ENCODE measurements at regions not wholly inside any gene's neighbourhood (a gene's known extent, or its start where the extent isn't known, plus 50 kb on each side); places are given as distances from the start of the nearest gene placed in this dataset.

- no peak overlapping the region for H3K27ac Mint-ChIP-seq (ENCODE audit: unreplicated experiment)
- H3K4me3 Mint-ChIP-seq (ENCODE audit: unreplicated experiment) = no peak overlapping the region
- TF ChIP-seq CTCF (IDR thresholded peaks at IDR 0.05) = no peak
- H3K4me1 Mint-ChIP-seq (ENCODE audit: low read depth) = no peaks in the 10 kb centered on the region
- H3K27me3 Mint-ChIP-seq (ENCODE audit: low read depth) = peaks cover 22% of the 10 kb centered on the region
- no peaks in the 10 kb centered on the region for H3K9me3 Mint-ChIP-seq (ENCODE audit: low read depth)
- H3K36me3 Mint-ChIP-seq (ENCODE audit: low read depth) = no peaks in the 10 kb centered on the region
- no peak for DNase-seq (ENCODE audit: low spot score)
Measured at GRCh38 chr21:36539434-36540150, 59.7 kb upstream of the CLDN14 start.

- Mint-ChIP-seq H3K36me3 (ENCODE audit: low read depth) (no peaks in the 10 kb centered on the region), H3K4me1 (ENCODE audit: low read depth) (no peaks in the 10 kb centered on the region), H3K4me3 (ENCODE audit: unreplicated experiment) (no peak overlapping the region), H3K27me3 (ENCODE audit: low read depth) (peaks cover 21% of the 10 kb centered on the region), H3K9me3 (ENCODE audit: low read depth) (no peaks in the 10 kb centered on the region), H3K27ac (ENCODE audit: unreplicated experiment) (no peak overlapping the region)
- no peak for TF ChIP-seq CTCF (IDR thresholded peaks at IDR 0.05)
- no peak for DNase-seq (ENCODE audit: low spot score)
Measured at GRCh38 chr21:36540700-36541099, 60.8 kb upstream of the CLDN14 start.

- no peaks in the 10 kb centered on the region for H3K9me3 Mint-ChIP-seq (ENCODE audit: low read depth)
- peaks cover 4% of the 10 kb centered on the region for H3K4me1 Mint-ChIP-seq (ENCODE audit: low read depth)
- H3K4me3 Mint-ChIP-seq (ENCODE audit: unreplicated experiment) = no peak overlapping the region
- no peak overlapping the region for H3K27ac Mint-ChIP-seq (ENCODE audit: unreplicated experiment)
- peaks cover 21% of the 10 kb centered on the region for H3K27me3 Mint-ChIP-seq (ENCODE audit: low read depth)
- no peak for DNase-seq (ENCODE audit: low spot score)
- no peaks in the 10 kb centered on the region for H3K36me3 Mint-ChIP-seq (ENCODE audit: low read depth)
- no peak for TF ChIP-seq CTCF (IDR thresholded peaks at IDR 0.05)
Measured at GRCh38 chr21:36541721-36542139, 61.8 kb upstream of the CLDN14 start.

GRCh38 chr21:36542312-36543101 lies 62.6 kb upstream of the CLDN14 start:
- no peak for TF ChIP-seq CTCF (IDR thresholded peaks at IDR 0.05)
- Mint-ChIP-seq H3K9me3 (ENCODE audit: low read depth) (no peaks in the 10 kb centered on the region), H3K4me1 (ENCODE audit: low read depth) (peaks cover 4% of the 10 kb centered on the region), H3K27me3 (ENCODE audit: low read depth) (peaks cover 21% of the 10 kb centered on the region), H3K4me3 (ENCODE audit: unreplicated experiment) (no peak overlapping the region), H3K27ac (ENCODE audit: unreplicated experiment) (no peak overlapping the region), H3K36me3 (ENCODE audit: low read depth) (no peaks in the 10 kb centered on the region)
- DNase-seq (ENCODE audit: low spot score) = no peak

GRCh38 chr21:36543924-36544323 lies 64.0 kb upstream of the CLDN14 start:
- Mint-ChIP-seq H3K27ac (ENCODE audit: unreplicated experiment) (no peak overlapping the region), H3K36me3 (ENCODE audit: low read depth) (no peaks in the 10 kb centered on the region), H3K4me1 (ENCODE audit: low read depth) (peaks cover 4% of the 10 kb centered on the region), H3K4me3 (ENCODE audit: unreplicated experiment) (no peak overlapping the region), H3K9me3 (ENCODE audit: low read depth) (no peaks in the 10 kb centered on the region), H3K27me3 (ENCODE audit: low read depth) (peaks cover 25% of the 10 kb centered on the region)
- no peak for TF ChIP-seq CTCF (IDR thresholded peaks at IDR 0.05)
- DNase-seq (ENCODE audit: low spot score) = no peak

Data from chondrocyte (in vitro differentiated cells).